H1 (cell line): ENCODE measurements at regions not wholly inside any gene's neighbourhood (a gene's known extent, or its start where the extent isn't known, plus 50 kb on each side); places are given as distances from the start of the nearest gene placed in this dataset.

Source experiments
- CTCF ChIA-PET: fragments of 300-600 bp; sonication (Branson Sonifier 250); formaldehyde crosslinking; loops from one replicate; lab custom pipeline; 2021; ENCODE audit not compliant: partially characterized antibody; lab: Charles Lee
- POLR2A ChIA-PET: fragments of 300-600 bp; sonication (Branson Sonifier 250); formaldehyde crosslinking; loops from one replicate; lab custom pipeline; 2021; ENCODE audit warnings: inconsistent platforms; ENCODE audit not compliant: partially characterized antibody; lab: Charles Lee
- DNase-seq, 2 experiments: peaks; one replicate each; pipeline versions ENCODE4 v3.0.0 to v3.0.0-alpha.2; 2010 to 2022; ENCODE audit warnings: low spot score in 2 of 2, low read depth in 1 of 2, mixed read lengths in 1 of 2
- FAIRE-seq: peaks from 2 replicates; lab custom pipeline; 2011; peaks lifted over from hg19 to GRCh38; lab: Jason Lieb, UNC
- H2AFZ ChIP-seq: 2 replicates; pipeline ENCODE4 v1.8.1; 2012; ENCODE audit warnings: low read length, inconsistent platforms
- H2AK5ac ChIP-seq: 2 replicates; pipeline ENCODE4 v1.6.1; 2013; ENCODE audit warnings: low read depth, low read length
- H2BK120ac ChIP-seq: replicated peaks from 2 replicates; pipeline ENCODE3; 2013; ENCODE audit warnings: low read depth, low read length, inconsistent platforms
- H2BK12ac ChIP-seq: 2 replicates; pipeline ENCODE4 v1.6.1; 2013; ENCODE audit warnings: low read depth, low read length
- H2BK15ac ChIP-seq: 2 replicates; pipeline ENCODE4 v1.6.1; 2013; ENCODE audit warnings: low read length
- H2BK20ac ChIP-seq: 2 replicates; pipeline ENCODE4 v1.6.1; 2013; ENCODE audit warnings: low read length
- H2BK5ac ChIP-seq: 2 replicates; pipeline ENCODE4 v1.6.1; 2013; ENCODE audit warnings: low read depth, low read length
- H3K14ac ChIP-seq: 2 replicates; pipeline ENCODE4 v1.6.1; 2013; ENCODE audit warnings: inconsistent platforms; ENCODE audit not compliant: insufficient read length
- H3K18ac ChIP-seq: 2 replicates; pipeline ENCODE4 v1.6.1; 2013; ENCODE audit warnings: low read length; ENCODE audit errors: extremely low read depth
- H3K23ac ChIP-seq: 2 replicates; pipeline ENCODE4 v1.6.1; 2013; ENCODE audit warnings: inconsistent platforms; ENCODE audit not compliant: insufficient read length
- H3K23me2 ChIP-seq: 2 replicates; pipeline ENCODE4 v1.6.1; 2013; ENCODE audit warnings: low read depth, low read length
- H3K27ac ChIP-seq: 2 replicates; pipeline ENCODE4 v1.6.1; 2011; ENCODE audit warnings: low read depth, low read length, inconsistent platforms
- H3K27me3 ChIP-seq, 4 experiments: replicated peaks in 1 of 4; 1 replicate in 1 of 4; 2 replicates in 3 of 4; pipeline versions ENCODE4 v1.6.1 to v1.8.1; 2011 to 2013; ENCODE audit warnings: low read length in 3 of 4, mild to moderate bottlenecking in 3 of 4, inconsistent platforms in 2 of 4, mixed read lengths in 2 of 4, moderate library complexity in 1 of 4; ENCODE audit not compliant: control insufficient read depth in 3 of 4, insufficient read depth in 3 of 4; ENCODE audit errors: extremely low read depth in 1 of 4
- H3K36me3 ChIP-seq, 4 experiments: 2 replicates each; pipeline versions ENCODE4 v1.6.1 to v1.8.1; 2011 to 2013; ENCODE audit warnings: mild to moderate bottlenecking in 4 of 4, low read length in 3 of 4, moderate library complexity in 2 of 4, control low read depth in 1 of 4, inconsistent platforms in 1 of 4; ENCODE audit not compliant: insufficient read depth in 4 of 4, control insufficient read depth in 2 of 4
- H3K4ac ChIP-seq: replicated peaks from 2 replicates; pipeline ENCODE3; 2013; ENCODE audit warnings: low read length, low read depth, mixed read lengths, inconsistent platforms; ENCODE audit not compliant: insufficient read length
- H3K4me1 ChIP-seq, 4 experiments: replicated peaks in 1 of 4; 1 replicate in 1 of 4; 2 replicates in 3 of 4; pipeline versions ENCODE4 v1.6.1 to v1.8.1; 2011 to 2013; ENCODE audit warnings: low read length in 3 of 4, inconsistent platforms in 2 of 4, mixed read lengths in 1 of 4; ENCODE audit not compliant: insufficient read depth in 4 of 4, control insufficient read depth in 3 of 4
- H3K4me2 ChIP-seq, 2 experiments: 2 replicates each; pipeline versions ENCODE4 v1.6.1 to v1.8.1; 2011 to 2013; ENCODE audit warnings: low read depth in 2 of 2, low read length in 2 of 2, control low read depth in 1 of 2, inconsistent platforms in 1 of 2, mild to moderate bottlenecking in 1 of 2; ENCODE audit not compliant: insufficient read depth in 1 of 2
- H3K4me3 ChIP-seq, 4 experiments: fragments of 200-600, 300-600 bp in 1 of 4; sonication (generic), shearing (Covaris generic), sonication (Bioruptor Twin) in 1 of 4; 2 replicates each; pipeline versions ENCODE4 v1.5.1 to v1.8.1; 2011 to 2016; ENCODE audit warnings: low read length in 4 of 4, low read depth in 3 of 4, control low read depth in 2 of 4, inconsistent platforms in 2 of 4, mild to moderate bottlenecking in 2 of 4, mixed read lengths in 1 of 4, moderate library complexity in 1 of 4; ENCODE audit not compliant: insufficient read depth in 2 of 4; ENCODE audit errors: extremely low read depth in 1 of 4
- H3K56ac ChIP-seq: replicated peaks from 2 replicates; pipeline ENCODE3; 2013; ENCODE audit warnings: low read depth, mild to moderate bottlenecking, mixed read lengths, low read length, inconsistent platforms; ENCODE audit not compliant: insufficient read length
- H3K79me1 ChIP-seq: 2 replicates; pipeline ENCODE4 v1.6.1; 2013; ENCODE audit warnings: low read depth, low read length, control low read depth
- H3K79me2 ChIP-seq, 2 experiments: 2 replicates each; pipeline versions ENCODE4 v1.6.1 to v1.8.1; 2012 to 2013; ENCODE audit warnings: low read length in 2 of 2, mild to moderate bottlenecking in 2 of 2, inconsistent platforms in 1 of 2; ENCODE audit not compliant: insufficient read depth in 2 of 2, control insufficient read depth in 1 of 2
- H3K9ac ChIP-seq, 4 experiments: replicated peaks in 1 of 4; 1 replicate in 1 of 4; 2 replicates in 3 of 4; pipeline versions ENCODE4 v1.6.1 to v1.8.1; 2011 to 2013; ENCODE audit warnings: low read depth in 3 of 4, low read length in 3 of 4, control low read depth in 2 of 4, mild to moderate bottlenecking in 2 of 4, moderate library complexity in 2 of 4, inconsistent platforms in 1 of 4; ENCODE audit errors: extremely low read depth in 1 of 4
- H3K9me3 ChIP-seq, 2 experiments: 2 replicates each; pipeline versions ENCODE4 v1.6.1 to v1.8.1; 2012 to 2013; ENCODE audit warnings: mild to moderate bottlenecking in 2 of 2, moderate library complexity in 2 of 2, control low read depth in 1 of 2, inconsistent platforms in 1 of 2, low read depth in 1 of 2, low read length in 1 of 2, mixed read lengths in 1 of 2; ENCODE audit not compliant: insufficient read depth in 2 of 2
- H4K20me1 ChIP-seq, 2 experiments: replicated peaks in 1 of 2; 2 replicates each; pipeline versions ENCODE3 to v1.8.1; 2011 to 2013; ENCODE audit warnings: inconsistent platforms in 2 of 2, low read length in 2 of 2, mild to moderate bottlenecking in 1 of 2; ENCODE audit not compliant: insufficient read depth in 2 of 2, control insufficient read depth in 1 of 2
- H4K5ac ChIP-seq: 2 replicates; pipeline ENCODE4 v1.6.1; 2013; ENCODE audit warnings: low read length, low read depth, mixed read lengths, inconsistent platforms; ENCODE audit not compliant: insufficient read length
- H4K8ac ChIP-seq: 2 replicates; pipeline ENCODE4 v1.8.0; 2013; ENCODE audit warnings: mild to moderate bottlenecking, moderate library complexity, low read length, inconsistent platforms; ENCODE audit not compliant: insufficient read depth; ENCODE audit errors: extremely low read depth
- H4K91ac ChIP-seq: replicated peaks from 2 replicates; pipeline ENCODE3; 2013; ENCODE audit warnings: low read length, mixed read lengths, inconsistent platforms; ENCODE audit not compliant: insufficient read length
- ATF3 ChIP-seq: IDR thresholded peaks from 2 replicates; pipeline ENCODE4 v1.6.1; 2011; ENCODE audit warnings: low read depth, mild to moderate bottlenecking, low read length; ENCODE audit not compliant: insufficient read depth
- BCL11A ChIP-seq, 2 experiments: IDR thresholded peaks; one replicate each; pipeline ENCODE4 v1.6.1; 2011; ENCODE audit warnings: low read depth in 2 of 2, low read length in 2 of 2, mild to moderate bottlenecking in 2 of 2
- CBX5 ChIP-seq: fragments of 300-800, 300-1000 bp; sonication (generic); IDR thresholded peaks from 2 replicates; pipeline ENCODE4 v1.7.1; 2016; ENCODE audit warnings: antibody characterized with exemption, low read length, low read depth
- EZH2 ChIP-seq: fragments of 200-600 bp; sonication (generic); IDR thresholded peaks from 2 replicates; pipeline ENCODE4 v1.7.1; 2012; ENCODE audit warnings: low read depth, mild to moderate bottlenecking, moderate library complexity, low read length, inconsistent platforms; ENCODE audit not compliant: severe bottlenecking
- KDM5A ChIP-seq: fragments of 200-600 bp; IDR thresholded peaks from 2 replicates; pipeline ENCODE4 v1.7.1; 2012; ENCODE audit warnings: mild to moderate bottlenecking, low read length, inconsistent platforms, mixed read lengths
- MAX ChIP-seq: IDR thresholded peaks from 2 replicates; pipeline ENCODE4 v1.6.1; 2012; ENCODE audit warnings: inconsistent platforms
- NANOG ChIP-seq: IDR thresholded peaks from 2 replicates; pipeline ENCODE4 v1.6.1; 2011; ENCODE audit warnings: low read length, low read depth, mild to moderate bottlenecking, inconsistent platforms; ENCODE audit not compliant: insufficient read depth, poor library complexity, severe bottlenecking
- POLR2AphosphoS5 ChIP-seq: IDR thresholded peaks from 2 replicates; pipeline ENCODE4 v1.6.1; 2011; ENCODE audit warnings: low read depth, low read length
- RAD21 ChIP-seq, 2 experiments: IDR thresholded peaks in 1 of 2; conservative IDR thresholded peaks in 1 of 2; 2 replicates each; pipeline ENCODE4 v1.6.1; 2011; ENCODE audit warnings: low read depth in 2 of 2, low read length in 2 of 2, improper control_type of control experiment in 1 of 2, inconsistent platforms in 1 of 2, mild to moderate bottlenecking in 1 of 2, moderate library complexity in 1 of 2
- SAP30 ChIP-seq: fragments of 300-600 bp; sonication (generic); IDR thresholded peaks from 2 replicates; pipeline ENCODE4 v1.7.1; 2012; ENCODE audit warnings: low read length, moderate library complexity, mild to moderate bottlenecking, inconsistent platforms; ENCODE audit not compliant: insufficient read depth, insufficient replicate concordance
- SIRT6 ChIP-seq: IDR thresholded peaks from one replicate; pipeline ENCODE4 v1.7.1; 2012; ENCODE audit warnings: low read length, inconsistent platforms
- SIX5 ChIP-seq: IDR thresholded peaks from 2 replicates; pipeline ENCODE4 v1.6.1; 2011; ENCODE audit warnings: mild to moderate bottlenecking, low read depth, low read length
- SP1 ChIP-seq: IDR thresholded peaks from 2 replicates; pipeline ENCODE4 v1.6.1; 2011; ENCODE audit warnings: low read depth, low read length
- TAF7 ChIP-seq: optimal IDR thresholded peaks from 2 replicates; pipeline ENCODE3; 2011; ENCODE audit warnings: low read depth, mild to moderate bottlenecking, inconsistent platforms, low read length, moderate library complexity, borderline replicate concordance

GRCh38 chr5:91484662-91485061, 101.5 kb upstream of the ARRDC3 start:
- no peak for FAIRE-seq
- H3K27ac ChIP-seq = no peak overlapping the region
- H4K5ac ChIP-seq = no peak overlapping the region
- no peak overlapping the region for H3K14ac ChIP-seq
- no peak overlapping the region for H2BK12ac ChIP-seq
- H3K18ac ChIP-seq = no peak overlapping the region
- ChIA-PET CTCF (no interaction called here), POLR2A (no interaction called here)
- H4K20me1 ChIP-seq = no peaks in the 10 kb centered on the region
- no peak overlapping the region for H3K4ac ChIP-seq
- no peak overlapping the region for H3K9ac ChIP-seq
- TF ChIP-seq SAP30 = no peak
- TF ChIP-seq KDM5A = no peak
- TF ChIP-seq CBX5 = no peak
- TF ChIP-seq ATF3 = no peak
- TF ChIP-seq SIRT6 = no peak
- no peak for TF ChIP-seq NANOG
- no peak for TF ChIP-seq MAX
- TF ChIP-seq BCL11A (IDR thresholded peaks at IDR 0.05; ENCODE audit: low read depth in 2 of 2, low read length in 2 of 2) = no peak
- TF ChIP-seq SIX5 = no peak
- no peak for TF ChIP-seq POLR2AphosphoS5
- TF ChIP-seq EZH2 = no peak
- TF ChIP-seq SP1 = no peak
- no peak for TF ChIP-seq TAF7
- no peak for TF ChIP-seq RAD21 (IDR thresholded peaks at IDR 0.05 in 1 of 2, conservative IDR thresholded peaks at IDR 0.05 in 1 of 2; ENCODE audit: low read depth in 2 of 2, low read length in 2 of 2)
- no peaks in the 10 kb centered on the region; a peak in 1 of 4 replicates for H3K9me3 ChIP-seq
- no peak overlapping the region for H3K56ac ChIP-seq
- no peaks in the 10 kb centered on the region; the same call in 1 of the 2 replicates for H3K23me2 ChIP-seq
- H3K27me3 ChIP-seq = no peaks in the 10 kb centered on the region
- H3K4me3 ChIP-seq = no peak overlapping the region
- no peak overlapping the region for H4K91ac ChIP-seq
- no peaks in the 10 kb centered on the region for H3K79me2 ChIP-seq
- H3K4me2 ChIP-seq = no peak overlapping the region
- H3K23ac ChIP-seq = no peak overlapping the region
- no peaks in the 10 kb centered on the region for H3K4me1 ChIP-seq
- no peaks in the 10 kb centered on the region for H3K79me1 ChIP-seq
- H2BK15ac ChIP-seq = no peak overlapping the region
- H2AK5ac ChIP-seq = no peak overlapping the region
- H2AFZ ChIP-seq = no peak overlapping the region
- no peak overlapping the region for H2BK120ac ChIP-seq
- no peak overlapping the region for H2BK20ac ChIP-seq
- H4K8ac ChIP-seq = no peak overlapping the region
- H3K36me3 ChIP-seq = no peaks in the 10 kb centered on the region
- no peak overlapping the region for H2BK5ac ChIP-seq
- DNase-seq = no peak
